HG03432 (cell line): ENCODE measurements at regions not wholly inside any gene's neighbourhood (a gene's known extent, or its start where the extent isn't known, plus 50 kb on each side); places are given as distances from the start of the nearest gene placed in this dataset.

ENCODE experiments used
- ATAC-seq: cut with Tn5 transposase; IDR thresholded peaks from one replicate; pipeline ENCODE4 v1.9.1; 2021; ENCODE audit warnings: mild to moderate bottlenecking, moderate library complexity; ENCODE audit not compliant: unreplicated experiment

DNA sequence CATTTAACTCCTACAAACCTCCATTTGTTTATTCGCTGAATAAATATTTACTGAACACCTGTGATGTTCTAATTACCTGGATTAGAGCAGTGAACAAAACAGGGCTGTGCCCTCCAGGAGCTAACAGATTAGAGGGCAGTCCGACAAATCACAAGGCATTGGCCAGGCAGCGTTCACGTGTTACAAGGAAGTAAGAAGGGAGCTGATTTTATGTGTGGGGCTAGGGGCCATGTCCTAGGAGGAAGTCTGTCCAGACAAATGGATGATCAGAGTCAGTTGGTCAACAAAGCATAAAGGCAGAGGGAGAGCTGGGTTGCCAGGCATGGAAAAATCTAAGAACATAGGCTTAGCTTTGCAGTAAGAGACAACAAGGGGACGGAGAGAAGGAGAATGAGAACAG, 57.3 kb upstream of the BACE2 start:
- no peak for ATAC-seq

DNA sequence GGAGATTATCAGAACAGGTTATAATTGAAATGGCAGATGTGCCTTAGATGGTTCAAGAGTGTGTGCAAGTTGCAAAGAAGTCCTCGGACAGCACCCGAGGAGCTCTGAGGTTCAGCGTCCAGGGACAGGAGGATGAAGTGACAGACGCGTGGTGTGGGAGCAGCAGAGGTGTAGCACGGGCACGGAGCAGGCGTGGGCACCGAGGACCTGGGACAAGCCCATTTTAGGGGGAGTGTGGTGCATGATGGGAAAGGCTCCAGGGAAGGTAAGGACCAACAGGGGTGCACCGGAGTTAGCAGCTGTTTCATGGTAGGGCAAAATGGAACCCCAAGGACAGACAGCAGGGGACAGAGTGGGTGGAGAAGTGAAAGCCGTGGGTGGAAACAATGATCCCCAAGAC, 56.3 kb upstream of the BACE2 start:
- ATAC-seq, result no peak

DNA sequence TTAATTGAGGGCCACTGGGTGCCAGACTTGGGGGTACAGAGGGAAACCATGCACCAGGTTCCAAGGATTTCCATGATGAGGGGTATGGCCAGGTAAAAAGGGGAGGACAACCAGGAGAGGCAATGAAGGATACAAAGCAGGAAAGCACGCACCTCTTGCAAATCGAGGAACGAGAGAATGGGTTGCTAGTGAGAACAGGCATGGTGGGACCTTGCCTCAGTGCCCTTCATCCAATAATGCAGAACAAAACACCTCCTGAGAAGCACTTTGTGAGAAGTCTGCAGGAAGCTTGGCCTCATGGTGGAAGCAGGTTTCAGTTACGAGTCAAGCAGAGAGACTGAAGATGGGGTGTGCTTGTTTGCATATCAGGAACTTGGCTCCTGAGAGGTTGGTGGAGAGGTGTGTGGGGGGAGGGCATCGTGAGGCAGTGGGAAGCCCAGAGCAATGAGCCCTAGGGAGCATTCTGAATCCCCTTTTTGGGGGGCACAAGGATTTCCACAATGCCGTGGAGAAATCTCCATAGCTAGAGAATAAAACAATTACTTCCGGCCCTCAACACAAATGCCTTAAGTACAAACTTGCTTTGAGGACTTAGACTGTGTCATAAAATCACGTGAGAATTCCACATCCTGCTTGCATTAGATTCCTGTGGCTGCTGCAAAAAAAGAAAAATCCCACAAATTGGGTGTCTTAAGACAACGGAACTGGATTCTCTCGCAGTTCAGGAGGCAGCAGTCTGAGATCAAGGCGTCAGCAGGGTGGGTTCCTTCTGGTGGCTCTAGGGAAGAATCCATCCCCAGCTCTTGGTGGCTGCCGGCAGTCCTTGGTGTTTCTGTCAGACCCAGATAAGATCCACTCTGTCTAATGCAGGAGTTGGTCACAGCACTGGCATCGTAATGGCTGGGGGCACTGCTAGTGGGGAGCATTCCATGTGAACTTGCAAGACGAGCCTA, 54.9 kb upstream of the BACE2 start:
- ATAC-seq, result no peak

DNA sequence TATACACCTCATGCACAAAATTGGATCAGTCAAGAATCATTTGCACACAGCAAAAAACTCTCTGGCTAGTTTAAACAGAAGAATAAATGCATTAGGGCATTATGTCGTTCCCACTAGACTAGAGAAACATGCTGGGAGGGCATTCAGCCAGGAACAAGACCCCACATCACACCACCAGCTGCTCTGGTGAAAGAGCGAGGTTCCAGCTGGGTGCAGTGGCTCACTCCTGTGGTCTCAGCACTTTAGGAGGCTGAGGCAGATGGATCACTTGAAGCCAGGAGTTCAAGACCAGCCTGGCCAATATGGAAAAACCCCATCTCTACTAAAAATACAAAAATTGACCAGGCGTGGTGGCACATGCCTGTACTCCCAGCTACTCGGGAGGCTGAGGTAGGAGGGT, 52.1 kb upstream of the BACE2 start:
- ATAC-seq, result no peak
